ENCODE measurements at regions not wholly inside any gene's neighbourhood (a gene's known extent, or its start where the extent isn't known, plus 50 kb on each side); places are given as distances from the start of the nearest gene placed in this dataset.

GRCh38 chr10:108427146-108427545 lies 1262.6 kb upstream of the SORCS1 start:
- 18 to 26% (median 22%) methylated on average over 5 of the region's 5 CpGs for WGBS, 4 donors
- no peaks in the 10 kb centered on the region for H3K36me3 ChIP-seq
- TF ChIP-seq POLR2A (IDR thresholded peaks at IDR 0.05) = no peak
- no peak for TF ChIP-seq CTCF (IDR thresholded peaks at IDR 0.05)
- no peaks in the 10 kb centered on the region for H3K27me3 ChIP-seq
- H3K9me3 ChIP-seq = no peaks in the 10 kb centered on the region
- H3K4me3 ChIP-seq = no peak overlapping the region
- no peak for DNase-seq
- no peaks in the 10 kb centered on the region for H3K4me1 ChIP-seq
- ATAC-seq = no peak
- H3K27ac ChIP-seq = no peak overlapping the region
- intact Hi-C loops (cut with DNase I) = no loop called here

- H3K4me3 ChIP-seq = no peak overlapping the region
- WGBS, 4 donors = 56 to 71% (median 67%) methylated on average over 1 of the region's 1 CpG
- ATAC-seq = no peak
- no peaks in the 10 kb centered on the region for H3K36me3 ChIP-seq
- DNase-seq = no peak
- H3K9me3 ChIP-seq = no peaks in the 10 kb centered on the region
- intact Hi-C loops (cut with DNase I) = no loop called here
- H3K27me3 ChIP-seq = no peaks in the 10 kb centered on the region
- H3K4me1 ChIP-seq = no peaks in the 10 kb centered on the region
- no peak overlapping the region for H3K27ac ChIP-seq
- no peak for TF ChIP-seq CTCF (IDR thresholded peaks at IDR 0.05)
- TF ChIP-seq POLR2A (IDR thresholded peaks at IDR 0.05) = no peak
Measured at GRCh38 chr10:108425283-108425964, 1260.9 kb upstream of the SORCS1 start.

GRCh38 chr10:108424656-108425055 lies 1260.2 kb upstream of the SORCS1 start:
- H3K27ac ChIP-seq = no peak overlapping the region
- ATAC-seq = no peak
- TF ChIP-seq POLR2A (IDR thresholded peaks at IDR 0.05) (no peak), CTCF (IDR thresholded peaks at IDR 0.05) (no peak)
- DNase-seq = no peak
- no peak overlapping the region for H3K4me3 ChIP-seq
- H3K36me3 ChIP-seq = no peaks in the 10 kb centered on the region
- 59 to 73% (median 68%) methylated on average over 1 of the region's 1 CpG for WGBS, 4 donors
- no peaks in the 10 kb centered on the region for H3K9me3 ChIP-seq
- no peaks in the 10 kb centered on the region for H3K27me3 ChIP-seq
- intact Hi-C loops (cut with DNase I) = no loop called here
- H3K4me1 ChIP-seq = no peaks in the 10 kb centered on the region

GRCh38 chr10:108422286-108422685 lies 1257.8 kb upstream of the SORCS1 start:
- intact Hi-C loops (cut with DNase I) = no loop called here
- Histone ChIP-seq H3K9me3 (no peaks in the 10 kb centered on the region), H3K36me3 (no peaks in the 10 kb centered on the region), H3K27ac (no peak overlapping the region), H3K27me3 (no peaks in the 10 kb centered on the region), H3K4me1 (no peaks in the 10 kb centered on the region), H3K4me3 (no peak overlapping the region)
- no peak for TF ChIP-seq POLR2A (IDR thresholded peaks at IDR 0.05)
- no peak for TF ChIP-seq CTCF (IDR thresholded peaks at IDR 0.05)
- ATAC-seq = no peak
- 73 to 83% (median 81%) methylated on average over 2 of the region's 2 CpGs for WGBS, 4 donors
- DNase-seq = no peak

Data from heart left ventricle (tissue), 16 donors.